K562 (cell line): ENCODE measurements at regions not wholly inside any gene's neighbourhood (a gene's known extent, or its start where the extent isn't known, plus 50 kb on each side); places are given as distances from the start of the nearest gene placed in this dataset.

ENCODE experiments used
- ATAC-seq: fragments of 200-7000 bp; cut with Tn5 transposase; 3 replicates; pipeline ENCODE4 v1.9.1; 2020; ENCODE audit warnings: moderate library complexity
- BruUV-seq: library from RNA; stranded (reverse); fragments of 400-500 nt; replicated peaks from 2 replicates; lab custom pipeline; 2021; lab: Mats Ljungman, UMichigan
- CTCF ChIA-PET: fragments of 300-600 bp; formaldehyde crosslinking; extraction: SDS; loops from one replicate; lab custom pipeline; 2021; ENCODE audit warnings: low intra/inter-chr PET ratio; lab: Yijun Ruan, JAX
- POLR2A ChIA-PET: fragments of 300-600, 350-650 bp; sonication (Branson Sonifier 250); formaldehyde crosslinking; extraction: SDS; loops from one replicate; lab custom pipeline; 2021; ENCODE audit warnings: antibody characterized with exemption, inconsistent platforms; lab: Yijun Ruan, JAX
- DNase-seq, 4 experiments: peaks; one replicate each; pipeline versions ENCODE4 v3.0.0 to v3.0.0-alpha.2; 2011 to 2018; ENCODE audit warnings: low spot score in 3 of 4, mixed read lengths in 3 of 4; ENCODE audit errors: extremely low read depth in 1 of 4
- FAIRE-seq: peaks from 2 replicates; lab custom pipeline; 2011; peaks lifted over from hg19 to GRCh38; lab: Jason Lieb, UNC
- H2AFZ ChIP-seq: 2 replicates; pipeline ENCODE4 v1.6.0; 2011; ENCODE audit warnings: low read depth, low read length, control low read depth, inconsistent platforms
- H3K27ac ChIP-seq: fragments of 200-600 bp; 3 replicates; pipeline ENCODE4 v1.8.0; 2011; ENCODE audit warnings: low read depth, mild to moderate bottlenecking, control low read depth, inconsistent platforms, low read length, moderate library complexity, mixed read lengths; ENCODE audit errors: extremely low read depth
- H3K27me3 ChIP-seq, 2 experiments: fragments of 300-600 bp in 1 of 2; 2 replicates in 1 of 2; 3 replicates in 1 of 2; pipeline versions ENCODE4 v1.6.0 to v1.8.0; 2011; ENCODE audit warnings: inconsistent platforms in 2 of 2, low read length in 2 of 2, mild to moderate bottlenecking in 1 of 2, mixed read lengths in 1 of 2, moderate library complexity in 1 of 2; ENCODE audit not compliant: control insufficient read depth in 2 of 2, insufficient read depth in 2 of 2
- H3K36me3 ChIP-seq: fragments of 300-600 bp; 3 replicates; pipeline ENCODE4 v1.8.0; 2011; ENCODE audit warnings: mild to moderate bottlenecking, low read length, inconsistent platforms; ENCODE audit not compliant: control insufficient read depth, insufficient read depth
- H3K4me1 ChIP-seq, 2 experiments: fragments of 200-600 bp in 1 of 2; replicated peaks in 1 of 2; 2 replicates in 1 of 2; 3 replicates in 1 of 2; pipeline versions ENCODE4 v1.5.1 to v1.8.0; 2011; ENCODE audit warnings: inconsistent platforms in 2 of 2, low read length in 2 of 2, mild to moderate bottlenecking in 1 of 2, mixed read lengths in 1 of 2, moderate library complexity in 1 of 2; ENCODE audit not compliant: control insufficient read depth in 2 of 2, insufficient read depth in 2 of 2
- H3K4me2 ChIP-seq: 2 replicates; pipeline ENCODE4 v1.6.1; 2011; ENCODE audit warnings: low read length, control low read depth, inconsistent platforms, mixed read lengths; ENCODE audit not compliant: insufficient read depth
- H3K4me3 ChIP-seq: fragments of 200-600 bp; sonication (generic), shearing (Covaris generic); 2 replicates; pipeline ENCODE4 v1.5.1; 2016; ENCODE audit warnings: control low read depth, inconsistent platforms
- H3K79me2 ChIP-seq: fragments of 200-600 bp; 3 replicates; pipeline ENCODE4 v1.8.0; 2011; ENCODE audit warnings: low read length, inconsistent platforms; ENCODE audit not compliant: control insufficient read depth, insufficient read depth
- H3K9ac ChIP-seq, 2 experiments: 2 replicates each; pipeline versions ENCODE4 v1.6.0 to v1.6.1; 2011; ENCODE audit warnings: low read depth in 2 of 2, low read length in 2 of 2, control low read depth in 1 of 2, inconsistent platforms in 1 of 2, mild to moderate bottlenecking in 1 of 2, mixed read lengths in 1 of 2; ENCODE audit not compliant: insufficient read depth in 1 of 2
- H3K9me1 ChIP-seq: one replicate; pipeline ENCODE4 v1.6.0; 2011; ENCODE audit warnings: inconsistent platforms, mild to moderate bottlenecking, low read length, moderate library complexity; ENCODE audit not compliant: control insufficient read depth, insufficient read depth
- H3K9me3 ChIP-seq: replicated peaks from 2 replicates; pipeline ENCODE4 v1.5.1; 2011; ENCODE audit warnings: low read depth, low read length, inconsistent platforms; ENCODE audit not compliant: control insufficient read depth, insufficient read depth
- H4K20me1 ChIP-seq: replicated peaks from 2 replicates; pipeline ENCODE4 v1.6.1; 2011; ENCODE audit warnings: low read length, inconsistent platforms, mixed read lengths; ENCODE audit not compliant: control insufficient read depth, insufficient read depth
- C11orf30 ChIP-seq: fragments of 450-650 bp; IDR thresholded peaks from 2 replicates; pipeline ENCODE4 v1.6.1; 2016; ENCODE audit warnings: low read depth, mild to moderate bottlenecking
- CCNT2 ChIP-seq: IDR thresholded peaks from 2 replicates; pipeline ENCODE4 v1.6.1; 2011; ENCODE audit warnings: borderline replicate concordance, low read depth, mild to moderate bottlenecking, moderate library complexity, mixed read lengths, low read length; ENCODE audit not compliant: insufficient read length; ENCODE audit errors: extremely low read depth
- JUND ChIP-seq, 2 experiments: IDR thresholded peaks; 2 replicates in 1 of 2; 3 replicates in 1 of 2; pipeline ENCODE4 v1.6.1; 2011; ENCODE audit warnings: borderline replicate concordance in 2 of 2, low read depth in 2 of 2, low read length in 2 of 2, improper control_type of control experiment in 1 of 2, missing biosample characterization in 1 of 2, missing genetic modification characterization in 1 of 2, missing genetic modification reagents in 1 of 2
- KHSRP ChIP-seq: fragments of 450-650 bp; IDR thresholded peaks from 2 replicates; pipeline ENCODE4 v1.6.1; 2017
- MAFF ChIP-seq: IDR thresholded peaks from 2 replicates; pipeline ENCODE4 v1.6.1; 2012; ENCODE audit warnings: low read length, improper control_type of control experiment
- MAFG ChIP-seq: fragments of 450-650 bp; conservative IDR thresholded peaks from 2 replicates; pipeline ENCODE4 v1.6.1; 2016; ENCODE audit warnings: missing genetic modification characterization, missing compliant biosample characterization
- MAFK ChIP-seq: IDR thresholded peaks from 2 replicates; pipeline ENCODE4 v1.6.1; 2011; ENCODE audit warnings: low read length, improper control_type of control experiment
- NFE2 ChIP-seq: IDR thresholded peaks from 2 replicates; pipeline ENCODE4 v1.6.1; 2014; ENCODE audit warnings: antibody characterized with exemption, low read depth
- ZFP36 ChIP-seq: fragments of 150-350 bp; IDR thresholded peaks from 2 replicates; pipeline ENCODE4 v1.6.1; 2018; ENCODE audit warnings: low read length, low read depth; ENCODE audit not compliant: partially characterized antibody
- ZNF316 ChIP-seq: fragments of 450-650 bp; IDR thresholded peaks from 2 replicates; pipeline ENCODE4 v1.6.1; 2016
- WGBS: fragments of 100-300 bp; shearing (Covaris generic); methylation state at CpG from one replicate; pipeline ENCODE4 v1.1.6; 2016; ENCODE audit warnings: low coverage, mixed read lengths; ENCODE audit not compliant: insufficient coverage; ENCODE audit errors: missing lambda C conversion rate; 5-methylcytosine and 5-hydroxymethylcytosine counted together
- in situ Hi-C: fragments of 300-500 bp; cut with MboI; formaldehyde crosslinking; loops from 4 replicates; pipeline ENCODE4 v1.15.0; 2018; ENCODE audit warnings: inconsistent platforms, mixed read lengths
- intact Hi-C: fragments of 100-400 bp; cut with micrococcal nuclease; formaldehyde crosslinking; loops from 2 replicates; pipeline ENCODE4 v1.14.2; 2022
- TF ChIP-seq, protein P1 (sequence below): fragments of 200-800 bp; sonication (Bioruptor generic); IDR thresholded peaks from 2 replicates; pipeline ENCODE4 v1.6.1; 2016; ENCODE audit warnings: missing genetic modification characterization, missing compliant biosample characterization

GRCh38 chr1:43021547-43022474, 63.1 kb upstream of the SLC2A1 start:
- Histone ChIP-seq H3K4me1 (peaks cover 5% of the 10 kb centered on the region in 2 experiments; a peak in 4 of 5 replicates), H3K27me3 (peaks cover 33 to 63% of the 10 kb centered on the region in 2 experiments), H3K4me3 (no peak overlapping the region), H3K27ac (no peak overlapping the region), H2AFZ (no peak overlapping the region), H3K9ac (peak overlapping the region in 1 of 2 experiments; percentile 61; a peak in 1 of 4 replicates), H3K79me2 (no peaks in the 10 kb centered on the region), H3K9me3 (no peaks in the 10 kb centered on the region), H3K4me2 (no peak overlapping the region), H3K9me1 (no peaks in the 10 kb centered on the region)
- CTCF ChIA-PET: no interaction called here
- 12% methylated on average over 14 of the region's 14 CpGs for WGBS
- peak; percentile 31; the same call in 2 of the 3 replicates for ATAC-seq
- no peak for DNase-seq
- in situ Hi-C loops (no loop called here), intact Hi-C loops (no loop called here)
- no TSS peak for BruUV-seq
- POLR2A ChIA-PET: interaction anchor here (0.6 to 2.1 kb wide), 10 partner anchors 9 to 1700 kb away, joined by 3 to 6 read pairs (median 3); no protein-coding TSS in a partner anchor
- FAIRE-seq: no peak
- TF ChIP-seq ZFP36 (peak; percentile 24), JUND (IDR thresholded peaks at IDR 0.05; ENCODE audit: borderline replicate concordance, low read depth, low read length) (no peak), JUND (tag; IDR thresholded peaks at IDR 0.05; ENCODE audit: borderline replicate concordance, low read depth, low read length) (0 out of 3 replicates have a peak, but pooled peaks have one; percentile 9), NFE2 (peak; percentile 69), MAFF (peak; percentile 25; the same call in 1 of the 2 replicates), MAFG (peak; percentile 70), C11orf30 (peak; percentile 62), CCNT2 (no peak), ZNF316 (peak; percentile 57), KHSRP (no peak), MAFK (peak; percentile 28; the same call in 1 of the 2 replicates)
- TF ChIP-seq, protein P1, sequence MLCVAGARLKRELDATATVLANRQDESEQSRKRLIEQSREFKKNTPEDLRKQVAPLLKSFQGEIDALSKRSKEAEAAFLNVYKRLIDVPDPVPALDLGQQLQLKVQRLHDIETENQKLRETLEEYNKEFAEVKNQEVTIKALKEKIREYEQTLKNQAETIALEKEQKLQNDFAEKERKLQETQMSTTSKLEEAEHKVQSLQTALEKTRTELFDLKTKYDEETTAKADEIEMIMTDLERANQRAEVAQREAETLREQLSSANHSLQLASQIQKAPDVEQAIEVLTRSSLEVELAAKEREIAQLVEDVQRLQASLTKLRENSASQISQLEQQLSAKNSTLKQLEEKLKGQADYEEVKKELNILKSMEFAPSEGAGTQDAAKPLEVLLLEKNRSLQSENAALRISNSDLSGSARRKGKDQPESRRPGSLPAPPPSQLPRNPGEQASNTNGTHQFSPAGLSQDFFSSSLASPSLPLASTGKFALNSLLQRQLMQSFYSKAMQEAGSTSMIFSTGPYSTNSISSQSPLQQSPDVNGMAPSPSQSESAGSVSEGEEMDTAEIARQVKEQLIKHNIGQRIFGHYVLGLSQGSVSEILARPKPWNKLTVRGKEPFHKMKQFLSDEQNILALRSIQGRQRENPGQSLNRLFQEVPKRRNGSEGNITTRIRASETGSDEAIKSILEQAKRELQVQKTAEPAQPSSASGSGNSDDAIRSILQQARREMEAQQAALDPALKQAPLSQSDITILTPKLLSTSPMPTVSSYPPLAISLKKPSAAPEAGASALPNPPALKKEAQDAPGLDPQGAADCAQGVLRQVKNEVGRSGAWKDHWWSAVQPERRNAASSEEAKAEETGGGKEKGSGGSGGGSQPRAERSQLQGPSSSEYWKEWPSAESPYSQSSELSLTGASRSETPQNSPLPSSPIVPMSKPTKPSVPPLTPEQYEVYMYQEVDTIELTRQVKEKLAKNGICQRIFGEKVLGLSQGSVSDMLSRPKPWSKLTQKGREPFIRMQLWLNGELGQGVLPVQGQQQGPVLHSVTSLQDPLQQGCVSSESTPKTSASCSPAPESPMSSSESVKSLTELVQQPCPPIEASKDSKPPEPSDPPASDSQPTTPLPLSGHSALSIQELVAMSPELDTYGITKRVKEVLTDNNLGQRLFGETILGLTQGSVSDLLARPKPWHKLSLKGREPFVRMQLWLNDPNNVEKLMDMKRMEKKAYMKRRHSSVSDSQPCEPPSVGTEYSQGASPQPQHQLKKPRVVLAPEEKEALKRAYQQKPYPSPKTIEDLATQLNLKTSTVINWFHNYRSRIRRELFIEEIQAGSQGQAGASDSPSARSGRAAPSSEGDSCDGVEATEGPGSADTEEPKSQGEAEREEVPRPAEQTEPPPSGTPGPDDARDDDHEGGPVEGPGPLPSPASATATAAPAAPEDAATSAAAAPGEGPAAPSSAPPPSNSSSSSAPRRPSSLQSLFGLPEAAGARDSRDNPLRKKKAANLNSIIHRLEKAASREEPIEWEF (CRISPR knock-in tag): no peak
- TF ChIP-seq, all 486 proteins: peak for 8
- H3K36me3 ChIP-seq: no peaks in the 10 kb centered on the region
- H4K20me1 ChIP-seq: no peaks in the 10 kb centered on the region
